ENCODE measurements at regions not wholly inside any gene's neighbourhood (a gene's known extent, or its start where the extent isn't known, plus 50 kb on each side); places are given as distances from the start of the nearest gene placed in this dataset.

- peak overlapping the region; percentile 76 to 95 (median 79) for H3K27ac ChIP-seq (replicated peaks in 1 of 4)
- intact Hi-C loops (cut with DNase I) = no loop called here
- H3K36me3 ChIP-seq = peaks cover 0 to 60% (median 36%) of the 10 kb centered on the region in 4 donors
- no peak overlapping the region for H3K4me3 ChIP-seq
- H3K4me1 ChIP-seq = peaks cover 62 to 80% (median 75%) of the 10 kb centered on the region in 4 donors
- no peak for DNase-seq (ENCODE audit: extremely low spot score)
- no peaks in the 10 kb centered on the region for H3K9me3 ChIP-seq
- no peaks in the 10 kb centered on the region for H3K27me3 ChIP-seq
- WGBS = 54% methylated on average over 23 of the region's 23 CpGs
- TF ChIP-seq EP300 (IDR thresholded peaks at IDR 0.05) = no peak
- no peak for TF ChIP-seq POLR2A (IDR thresholded peaks at IDR 0.05; ENCODE audit: low read depth)
- TF ChIP-seq CTCF (IDR thresholded peaks at IDR 0.05) = no peak
- no peak for TF ChIP-seq POLR2AphosphoS5 (IDR thresholded peaks at IDR 0.05)
Measured at GRCh38 chr12:124402248-124403066, 107.6 kb downstream of the RFLNA start.

- no peaks in the 10 kb centered on the region for H3K27me3 ChIP-seq
- no peaks in the 10 kb centered on the region for H3K9me3 ChIP-seq
- TF ChIP-seq POLR2A (IDR thresholded peaks at IDR 0.05; ENCODE audit: low read depth) (no peak), EP300 (IDR thresholded peaks at IDR 0.05) (no peak), CTCF (IDR thresholded peaks at IDR 0.05) (no peak), POLR2AphosphoS5 (IDR thresholded peaks at IDR 0.05) (no peak)
- DNase-seq (ENCODE audit: extremely low spot score) = no peak
- H3K4me1 ChIP-seq = peaks cover 69 to 86% (median 82%) of the 10 kb centered on the region in 4 donors
- intact Hi-C loops (cut with DNase I) = no loop called here
- peak overlapping the region; percentile 76 to 95 (median 79) for H3K27ac ChIP-seq (replicated peaks in 1 of 4)
- no peak overlapping the region for H3K4me3 ChIP-seq
- peaks cover 0 to 61% (median 37%) of the 10 kb centered on the region in 4 donors for H3K36me3 ChIP-seq
- 48% methylated on average over 14 of the region's 15 CpGs for WGBS
Measured at GRCh38 chr12:124401704-124402221, 106.9 kb downstream of the RFLNA start.

DNA sequence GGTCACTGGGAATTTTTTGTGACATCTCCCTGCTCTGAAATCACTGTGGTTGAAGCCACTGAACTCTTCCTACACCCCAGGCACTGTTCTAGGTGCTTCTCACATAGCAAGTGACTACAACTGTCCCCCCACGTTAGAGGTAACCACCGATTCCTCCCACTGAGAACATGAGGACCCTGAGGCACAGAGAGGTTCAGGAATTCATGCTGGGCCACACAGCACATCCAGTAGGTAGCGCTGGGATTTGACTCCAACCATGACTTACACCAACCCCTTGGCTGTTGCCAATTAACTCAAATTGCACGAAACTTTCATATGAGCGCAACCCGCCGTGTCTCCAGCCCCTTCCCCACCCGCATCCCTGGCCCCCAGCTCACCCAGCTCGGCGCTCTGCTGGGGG, 105.2 kb downstream of the RFLNA start:
- Histone ChIP-seq H3K27ac (replicated peaks in 1 of 4) (peak overlapping the region; percentile 95 to 98 (median 96)), H3K36me3 (peaks cover 0 to 70% (median 50%) of the 10 kb centered on the region in 4 donors), H3K4me3 (no peak overlapping the region), H3K4me1 (peaks cover 78 to 96% (median 92%) of the 10 kb centered on the region in 4 donors), H3K9me3 (no peaks in the 10 kb centered on the region), H3K27me3 (no peaks in the 10 kb centered on the region)
- TF ChIP-seq POLR2A (IDR thresholded peaks at IDR 0.05; ENCODE audit: low read depth) (no peak), POLR2AphosphoS5 (IDR thresholded peaks at IDR 0.05) (no peak), EP300 (IDR thresholded peaks at IDR 0.05) (no peak), CTCF (IDR thresholded peaks at IDR 0.05) (no peak)
- intact Hi-C loops (cut with DNase I) = no loop called here
- 78% methylated on average over 3 of the region's 10 CpGs for WGBS
- no peak for DNase-seq (ENCODE audit: extremely low spot score)

GRCh38 chr12:124399622-124400021, 104.7 kb downstream of the RFLNA start:
- Histone ChIP-seq H3K4me1 (peaks cover 78 to 96% (median 92%) of the 10 kb centered on the region in 4 donors), H3K9me3 (no peaks in the 10 kb centered on the region), H3K36me3 (peaks cover 0 to 73% (median 52%) of the 10 kb centered on the region in 4 donors), H3K27ac (replicated peaks in 1 of 4) (peak overlapping the region; percentile 95 to 98 (median 96)), H3K4me3 (no peak overlapping the region), H3K27me3 (no peaks in the 10 kb centered on the region)
- TF ChIP-seq EP300 (IDR thresholded peaks at IDR 0.05) = no peak
- TF ChIP-seq CTCF (IDR thresholded peaks at IDR 0.05) = peak; percentile 60 to 76 (median 62)
- no peak for TF ChIP-seq POLR2AphosphoS5 (IDR thresholded peaks at IDR 0.05)
- TF ChIP-seq POLR2A (IDR thresholded peaks at IDR 0.05; ENCODE audit: low read depth) = no peak
- intact Hi-C loops (cut with DNase I) = no loop called here
- no peak for DNase-seq (ENCODE audit: extremely low spot score)
- WGBS = 67% methylated on average over 8 of the region's 11 CpGs
